Ishikawa (cell line): ENCODE measurements at regions not wholly inside any gene's neighbourhood (a gene's known extent, or its start where the extent isn't known, plus 50 kb on each side); places are given as distances from the start of the nearest gene placed in this dataset.

Source experiments
- CEBPB ChIP-seq: IDR thresholded peaks from 2 replicates; pipeline ENCODE4 v1.6.1; 2012
- EP300 ChIP-seq: IDR thresholded peaks from 2 replicates; pipeline ENCODE4 v1.6.1; 2012; ENCODE audit warnings: borderline replicate concordance
- FOXM1 ChIP-seq: IDR thresholded peaks from 2 replicates; pipeline ENCODE4 v1.6.1; 2012; ENCODE audit warnings: low read depth, borderline replicate concordance
- TCF12 ChIP-seq: IDR thresholded peaks from 2 replicates; pipeline ENCODE4 v1.6.1; 2012; ENCODE audit warnings: low read depth
- TEAD4 ChIP-seq: IDR thresholded peaks from 2 replicates; pipeline ENCODE4 v1.6.1; 2012
- TF ChIP-seq, protein P1 (sequence below): IDR thresholded peaks from 2 replicates; pipeline ENCODE4 v1.6.1; 2012
- TF ChIP-seq, protein P2 (sequence below): IDR thresholded peaks from 2 replicates; pipeline ENCODE4 v1.6.1; 2012

DNA sequence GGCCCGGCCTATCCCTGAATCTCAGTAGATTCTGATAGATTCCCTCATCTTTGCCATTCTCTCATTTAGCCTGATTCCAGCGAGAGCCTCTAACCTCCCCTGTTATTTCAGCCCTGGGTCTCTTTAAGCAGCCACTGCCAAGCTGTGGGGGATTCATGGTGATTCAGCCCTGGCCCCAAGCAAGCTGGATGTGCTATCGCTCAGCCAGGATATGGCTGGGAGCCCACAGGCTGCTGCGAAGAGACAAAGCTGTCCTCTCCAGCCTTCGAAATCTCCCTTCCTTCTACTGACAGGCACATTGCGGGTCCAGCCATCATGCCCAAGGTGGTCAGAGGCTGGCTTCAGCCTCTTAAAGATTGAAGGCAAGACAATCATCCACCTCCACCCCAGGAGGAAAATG, 394.1 kb downstream of the SOX9 start:
- TF ChIP-seq EP300 (no peak), TCF12 (no peak), TEAD4 (no peak), CEBPB (no peak), FOXM1 (no peak)
- TF ChIP-seq, protein P1, sequence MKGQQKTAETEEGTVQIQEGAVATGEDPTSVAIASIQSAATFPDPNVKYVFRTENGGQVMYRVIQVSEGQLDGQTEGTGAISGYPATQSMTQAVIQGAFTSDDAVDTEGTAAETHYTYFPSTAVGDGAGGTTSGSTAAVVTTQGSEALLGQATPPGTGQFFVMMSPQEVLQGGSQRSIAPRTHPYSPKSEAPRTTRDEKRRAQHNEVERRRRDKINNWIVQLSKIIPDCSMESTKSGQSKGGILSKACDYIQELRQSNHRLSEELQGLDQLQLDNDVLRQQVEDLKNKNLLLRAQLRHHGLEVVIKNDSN: no peak
- TF ChIP-seq, protein P2, sequence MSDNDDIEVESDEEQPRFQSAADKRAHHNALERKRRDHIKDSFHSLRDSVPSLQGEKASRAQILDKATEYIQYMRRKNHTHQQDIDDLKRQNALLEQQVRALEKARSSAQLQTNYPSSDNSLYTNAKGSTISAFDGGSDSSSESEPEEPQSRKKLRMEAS: no peak
